HG03097 (cell line): ENCODE measurements at regions not wholly inside any gene's neighbourhood (a gene's known extent, or its start where the extent isn't known, plus 50 kb on each side); places are given as distances from the start of the nearest gene placed in this dataset.

Source experiments
- ATAC-seq: cut with Tn5 transposase; IDR thresholded peaks from one replicate; pipeline ENCODE4 v1.9.1; 2021; ENCODE audit not compliant: unreplicated experiment, low FRiP score

DNA sequence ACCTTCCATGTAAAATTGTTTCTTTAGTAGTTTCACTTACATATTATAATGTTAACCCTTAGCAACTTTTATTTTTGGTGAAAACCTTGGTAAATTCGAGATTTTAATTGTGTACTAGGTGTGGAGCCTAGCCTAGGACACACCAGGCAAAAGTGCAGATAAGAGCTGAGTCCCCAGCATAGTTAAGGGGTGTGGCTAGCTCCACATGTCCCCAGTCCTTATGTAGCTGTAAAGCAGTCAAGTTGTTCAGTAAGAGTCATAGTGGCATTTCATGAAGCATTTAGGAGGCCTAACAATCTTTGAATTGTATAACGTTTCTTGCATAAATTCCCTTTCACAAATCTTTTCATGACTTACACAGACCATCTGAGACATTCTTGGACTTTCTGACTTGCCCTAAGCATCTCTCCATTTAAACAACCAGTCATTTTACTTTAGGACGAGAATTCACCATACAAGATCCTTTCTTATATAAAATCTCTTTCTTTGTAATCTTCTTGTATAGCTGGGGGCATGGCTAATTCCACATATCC is 53.8 kb upstream of the INHBA start:
- ATAC-seq: no peak

DNA sequence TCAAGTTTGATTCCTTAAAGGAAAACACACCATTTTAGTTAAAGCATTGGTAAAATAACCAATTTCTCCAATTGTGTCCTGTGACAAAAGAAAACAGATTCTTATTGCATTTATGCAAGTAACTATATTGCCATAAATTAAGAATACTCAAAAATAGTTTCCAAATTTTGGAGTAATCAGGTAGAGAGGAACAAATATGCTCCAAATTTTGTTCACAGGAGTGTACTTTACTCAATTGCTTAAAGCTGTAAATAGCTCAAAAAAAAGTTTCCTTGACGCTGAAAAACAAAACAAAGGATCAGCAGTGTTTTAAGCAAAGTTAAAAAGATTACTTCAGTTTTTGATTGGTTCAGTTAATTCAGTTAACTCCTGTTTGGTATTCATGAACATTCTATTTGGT is 52.2 kb upstream of the INHBA start:
- no peak for ATAC-seq

DNA sequence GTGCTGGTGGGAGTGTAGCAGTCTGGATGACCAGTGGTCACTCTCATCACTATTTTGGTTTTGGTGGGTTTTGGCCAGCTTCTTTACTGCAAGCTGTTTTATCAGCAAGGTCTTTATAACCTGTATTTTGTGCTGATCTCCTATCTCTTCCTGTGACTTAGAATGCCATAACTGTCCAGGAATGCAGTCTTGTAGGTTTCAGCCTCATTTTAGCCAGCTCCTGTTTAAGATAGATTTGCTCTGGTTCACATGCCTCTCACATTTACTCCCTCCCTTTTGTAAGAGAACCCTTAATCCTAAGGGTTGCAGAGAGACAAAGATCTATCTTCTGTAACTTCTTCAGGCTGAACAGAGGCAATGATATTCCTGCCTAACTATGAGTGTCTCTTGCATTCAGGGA is 51.2 kb upstream of the INHBA start:
- no peak for ATAC-seq
